ENCODE measurements at regions not wholly inside any gene's neighbourhood (a gene's known extent, or its start where the extent isn't known, plus 50 kb on each side); places are given as distances from the start of the nearest gene placed in this dataset.
A peak's percentile ranks its signal among the peaks of the same experiment; 100 is the strongest.

DNA sequence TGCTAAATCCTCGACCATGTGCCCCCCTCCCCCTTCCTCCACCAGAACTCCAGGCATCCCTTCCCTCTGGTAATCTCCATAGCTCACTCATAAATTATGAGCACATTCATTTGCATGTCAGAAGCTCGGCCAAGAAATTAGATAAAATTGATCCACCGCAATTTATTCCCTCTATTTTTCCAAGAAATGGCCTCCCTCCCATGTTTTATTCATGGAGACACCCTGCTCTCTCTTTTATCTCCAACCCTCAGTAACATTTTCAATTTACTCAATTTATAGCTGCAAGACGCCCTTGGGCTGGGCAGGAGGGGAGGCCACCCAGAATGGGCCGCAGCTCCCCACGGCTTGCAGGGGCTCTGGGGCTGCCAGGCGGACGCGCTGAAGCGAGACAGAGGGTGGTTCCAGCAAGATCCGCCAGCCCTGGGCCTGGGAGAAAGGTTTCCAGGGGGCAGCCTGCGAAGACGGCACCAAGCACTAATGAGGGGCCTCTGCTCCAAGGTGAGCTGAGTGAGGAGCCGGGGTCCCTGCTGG lies 54.7 kb upstream of the ZNF423 start:
- no peak for DNase-seq

DNA sequence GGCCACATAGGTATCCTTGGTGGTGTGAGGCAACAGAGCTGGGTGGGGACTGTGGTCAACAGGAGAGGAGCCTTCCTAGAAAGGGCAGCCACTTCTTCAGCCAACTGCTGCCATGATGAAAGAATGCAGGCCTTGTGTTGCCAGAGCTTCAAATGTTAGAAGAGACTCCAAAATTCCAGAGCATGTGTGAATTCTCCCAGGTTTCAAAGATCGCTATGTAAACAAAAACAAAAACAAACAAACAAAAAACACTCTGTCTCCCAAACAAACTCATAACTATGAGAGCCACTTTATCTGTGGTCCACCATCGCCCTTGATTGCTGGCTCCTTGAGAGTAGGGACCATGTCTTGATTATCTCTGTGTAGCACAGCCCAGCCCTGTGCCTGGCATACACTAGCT lies 55.5 kb upstream of the ZNF423 start:
- no peak for DNase-seq

- DNase-seq, result no peak
These were observed 56.8 kb upstream of the ZNF423 start for GRCh38 chr16:49912721-49913120.

DNA sequence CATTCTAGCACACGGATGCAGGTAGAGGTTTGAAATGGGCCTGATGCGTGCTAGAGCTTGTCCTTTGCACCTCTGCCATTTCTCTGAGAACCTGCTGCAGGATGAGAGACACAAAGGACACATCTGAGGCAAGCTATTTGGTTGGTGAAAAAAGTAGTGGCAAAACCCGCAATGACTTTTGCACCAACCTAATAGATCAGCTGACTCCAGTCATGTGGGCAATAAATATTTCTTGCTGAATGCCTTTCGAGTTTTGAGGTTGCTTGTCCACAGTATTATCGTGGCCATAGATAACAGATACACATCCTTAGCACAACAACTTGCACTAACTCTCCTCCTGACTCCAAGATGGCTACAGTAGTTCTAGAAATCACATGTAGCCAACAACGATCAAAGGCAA lies 57.8 kb upstream of the ZNF423 start:
- no peak for DNase-seq

DNA sequence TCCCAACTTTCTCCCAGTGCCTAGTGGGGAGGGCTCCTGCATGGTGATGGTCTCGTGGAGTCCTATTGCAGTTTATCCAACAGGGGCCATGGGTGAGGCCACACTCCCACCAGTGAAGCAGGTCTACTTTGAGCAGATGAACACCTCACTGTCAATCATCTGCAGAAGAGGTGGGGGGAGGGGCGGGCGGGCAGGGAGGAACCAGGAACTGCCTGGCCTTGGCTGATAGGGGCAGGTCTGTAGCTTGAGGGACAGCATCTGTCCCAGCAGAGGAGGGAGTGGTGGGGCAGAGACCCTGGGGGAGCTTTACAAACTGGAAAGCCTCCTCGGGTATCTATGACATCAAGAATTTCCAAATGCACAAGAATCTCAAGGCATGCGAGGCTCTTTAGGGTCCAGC lies 58.7 kb upstream of the ZNF423 start:
- no peak for DNase-seq

DNA sequence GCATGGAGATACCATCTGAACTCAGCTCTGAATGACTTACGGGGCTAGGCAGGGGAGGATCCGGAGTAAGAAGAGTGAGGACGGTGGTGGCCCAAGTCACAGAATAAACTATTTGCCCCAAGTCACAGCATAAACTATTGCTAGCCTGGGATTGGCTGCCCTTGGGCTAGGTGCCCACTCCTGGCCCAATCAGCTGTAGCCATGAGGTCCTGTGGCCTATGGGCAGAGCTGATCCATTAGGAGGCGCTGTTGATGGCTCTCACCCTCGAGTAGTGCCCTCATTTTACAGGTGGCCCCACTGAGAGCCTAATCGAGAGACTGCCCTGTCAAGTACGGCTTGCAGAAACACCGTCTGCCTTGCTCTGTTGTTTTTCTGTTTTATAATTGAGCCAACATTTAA lies 62.3 kb upstream of the ZNF423 start:
- no peak for DNase-seq

GRCh38 chr16:49919327-49919726 lies 63.4 kb upstream of the ZNF423 start:
- no peak for DNase-seq

- no peak for DNase-seq
These were observed 64.5 kb upstream of the ZNF423 start for GRCh38 chr16:49920397-49920796.

GRCh38 chr16:49921106-49921505 lies 65.2 kb upstream of the ZNF423 start:
- DNase-seq, result no peak

DNA sequence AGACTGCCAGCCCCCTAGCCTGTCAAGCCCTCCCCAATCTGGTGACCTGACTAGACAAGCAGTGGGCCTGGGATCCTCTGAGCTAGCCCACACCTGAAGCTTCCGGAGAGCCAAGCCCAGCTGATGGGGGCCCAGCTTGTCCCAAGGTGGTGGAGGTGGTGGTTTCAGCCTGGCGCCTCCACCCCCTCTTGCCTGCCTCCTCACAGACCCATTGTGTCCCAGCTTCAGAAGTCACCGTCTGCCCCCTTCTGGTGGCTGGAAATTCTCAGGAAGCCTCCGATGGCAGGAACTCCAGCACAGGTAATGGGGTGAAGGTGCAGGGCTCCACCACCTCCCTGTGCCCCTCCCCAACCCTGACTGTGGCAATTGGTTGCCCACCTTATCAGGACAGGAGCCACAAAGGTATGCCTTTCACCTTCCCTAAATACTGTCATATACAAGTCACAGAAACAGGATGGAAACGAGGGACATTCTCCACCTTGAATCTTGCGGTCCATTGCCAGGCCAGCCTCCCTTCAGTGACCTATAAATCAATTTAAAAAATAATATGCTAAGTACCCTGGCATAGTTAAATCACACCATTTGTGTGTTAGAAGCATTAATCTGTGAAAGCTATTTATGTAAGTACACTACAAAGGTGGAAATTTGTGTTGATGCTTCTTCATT lies 66.0 kb upstream of the ZNF423 start:
- DNase-seq, result peak; percentile 35

DNA sequence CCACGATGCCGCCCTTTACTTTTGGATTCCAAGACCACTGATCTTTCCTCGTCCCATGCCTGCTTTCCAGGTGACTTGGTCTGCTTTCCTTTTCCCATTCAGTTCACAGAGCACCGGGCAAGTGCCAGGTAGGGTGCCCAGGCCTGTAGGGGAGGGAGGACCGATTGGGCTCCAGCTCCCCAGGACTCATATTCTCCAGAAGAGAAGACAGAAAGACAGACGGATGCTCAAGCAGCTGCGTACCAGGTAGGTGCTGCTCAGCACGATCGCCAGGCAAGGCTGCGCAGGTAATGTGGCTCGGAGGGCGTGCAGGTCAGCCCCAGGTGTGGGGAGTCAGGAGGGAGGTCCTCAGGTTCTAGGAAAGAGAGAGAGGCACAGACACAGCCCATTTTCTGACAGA lies 67.5 kb upstream of the ZNF423 start:
- no peak for DNase-seq

DNA sequence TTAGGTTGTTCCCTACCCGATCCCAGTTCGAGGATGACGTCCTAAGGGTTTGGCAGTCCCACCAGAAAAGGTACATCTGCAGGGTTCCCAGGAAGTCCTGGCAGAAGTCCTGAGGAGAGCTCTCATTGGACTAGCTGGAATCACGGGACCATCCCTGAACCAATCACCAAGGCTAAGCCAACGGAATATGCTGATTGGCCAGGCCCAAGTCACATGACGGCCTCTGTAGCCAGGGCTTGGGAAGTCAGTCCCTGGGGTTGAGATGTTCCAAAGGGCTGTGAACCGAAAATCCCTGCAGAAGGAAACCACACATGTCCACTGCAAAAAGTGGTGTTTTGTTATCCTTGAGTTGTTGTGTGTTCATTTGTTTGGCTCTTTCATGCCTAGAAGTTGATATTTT lies 68.2 kb upstream of the ZNF423 start:
- DNase-seq, result no peak

DNA sequence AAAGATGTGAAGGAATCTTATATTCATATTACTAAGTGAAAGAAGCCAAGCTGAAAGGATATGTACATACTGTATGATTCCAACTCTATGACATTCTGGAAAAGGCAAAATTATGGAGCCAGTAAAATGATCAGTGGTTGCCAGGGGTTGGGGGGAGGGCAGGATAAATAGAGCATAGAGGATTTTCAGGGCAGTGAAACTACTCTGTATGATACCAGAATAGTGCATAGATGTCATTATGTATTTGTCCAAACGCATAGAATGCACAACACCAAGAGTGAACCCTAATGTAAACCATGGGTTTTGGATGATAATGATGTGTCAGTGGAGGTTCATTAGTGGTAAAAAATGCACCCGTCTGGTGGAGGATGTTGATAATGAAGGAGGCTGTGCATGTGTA lies 71.0 kb upstream of the ZNF423 start:
- no peak for DNase-seq

- DNase-seq, result no peak
These were observed 72.5 kb upstream of the ZNF423 start for GRCh38 chr16:49928176-49929041.

- DNase-seq, result no peak
These were observed 73.7 kb upstream of the ZNF423 start for GRCh38 chr16:49929626-49930025.

DNA sequence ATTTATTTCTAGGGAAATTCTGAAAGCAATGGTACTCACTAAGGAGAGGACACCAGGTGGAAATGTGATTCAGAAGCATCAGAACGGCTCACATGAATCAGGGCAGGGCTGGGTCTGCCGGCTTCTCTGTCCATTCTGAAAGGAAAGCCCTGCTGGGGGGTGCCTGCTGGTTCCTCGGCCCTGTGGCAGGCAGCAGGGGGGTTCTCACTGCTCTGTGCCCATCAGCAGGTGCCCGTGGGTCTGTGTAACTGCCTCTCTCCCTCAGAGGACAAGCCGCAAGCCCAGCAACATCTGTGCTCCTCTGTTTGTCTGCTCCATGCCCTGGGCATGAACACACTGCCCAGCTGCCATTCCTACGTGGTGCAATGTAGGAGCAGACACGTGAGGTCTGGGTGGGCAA lies 74.9 kb upstream of the ZNF423 start:
- no peak for DNase-seq

- no peak for DNase-seq
These were observed 75.4 kb upstream of the ZNF423 start for GRCh38 chr16:49931266-49931665.

- no peak for DNase-seq
These were observed 76.0 kb upstream of the ZNF423 start for GRCh38 chr16:49931916-49932315.

- no peak for DNase-seq
These were observed 76.5 kb upstream of the ZNF423 start for GRCh38 chr16:49932434-49932833.

DNA sequence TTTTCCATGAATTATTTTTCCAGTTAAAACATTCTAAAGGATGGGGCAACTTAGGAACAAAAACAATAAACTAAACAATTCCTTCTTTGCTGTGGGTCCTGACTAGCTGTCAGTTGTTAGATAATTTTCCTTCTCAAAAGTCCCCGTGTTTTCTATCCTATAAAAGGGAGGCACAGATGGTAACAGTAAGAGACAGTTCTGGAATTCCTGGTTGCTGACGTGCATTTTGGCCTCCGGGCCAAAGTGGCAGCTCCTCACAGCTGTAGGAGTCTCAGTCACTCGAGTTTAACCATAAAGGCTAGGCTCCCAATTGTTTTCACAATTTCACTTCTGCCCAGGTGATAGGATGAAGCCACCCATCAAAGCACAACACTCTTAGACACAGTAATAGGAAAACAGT lies 77.0 kb upstream of the ZNF423 start:
- no peak for DNase-seq

DNA sequence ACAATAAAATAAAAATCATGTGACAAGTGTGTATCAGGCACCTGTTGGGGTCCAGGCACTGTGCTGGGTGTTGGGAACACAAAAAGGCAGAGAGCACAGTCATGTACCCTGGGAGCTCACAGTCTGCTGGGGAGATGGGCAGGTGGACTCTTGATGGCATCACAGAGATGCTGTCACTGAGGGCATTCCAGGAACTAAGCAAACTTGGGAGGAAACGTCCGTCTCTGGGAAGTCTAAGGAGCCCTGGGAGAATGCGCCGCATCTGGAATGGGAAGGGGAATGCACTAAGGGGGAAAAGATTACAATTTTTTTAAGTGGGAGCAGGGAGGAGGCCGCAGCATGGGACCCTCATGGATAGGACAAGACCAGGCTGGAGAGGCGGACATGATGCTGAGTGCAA lies 80.9 kb upstream of the ZNF423 start:
- no peak for DNase-seq

- DNase-seq, result no peak
These were observed 82.0 kb upstream of the ZNF423 start for GRCh38 chr16:49937886-49938285.

GRCh38 chr16:49939495-49939894 lies 83.6 kb upstream of the ZNF423 start:
- no peak for DNase-seq

GRCh38 chr16:49940464-49941224 lies 84.4 kb upstream of the CNEP1R1 start:
- no peak for DNase-seq

Measured in stimulated activated CD4-positive, alpha-beta T cell treated with anti-CD3 and anti-CD28 coated beads, Interleukin-1b, Interleukin-23, amount 100 ng/mL, for 48 hours (primary cell).